ENCODE measurements at regions not wholly inside any gene's neighbourhood (a gene's known extent, or its start where the extent isn't known, plus 50 kb on each side); places are given as distances from the start of the nearest gene placed in this dataset.

DNA sequence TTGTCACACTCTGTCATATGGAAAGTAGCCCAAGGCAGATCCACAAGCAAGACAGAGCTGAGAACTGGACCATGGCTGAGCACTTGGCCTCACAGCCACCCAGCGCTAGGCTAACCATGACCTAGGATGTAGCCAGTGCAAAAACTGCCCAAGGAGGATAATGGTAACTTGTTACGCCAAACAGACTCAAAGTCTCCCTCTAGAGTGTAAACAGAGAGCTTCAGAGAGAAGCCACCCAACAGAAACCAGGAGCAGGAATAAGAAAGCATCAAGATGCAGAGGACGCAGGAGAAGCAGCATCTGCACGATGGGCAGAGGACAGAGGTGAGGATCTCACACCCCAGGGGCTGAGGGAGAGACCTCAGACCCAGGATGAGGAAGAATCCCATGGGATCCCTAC lies 97.9 kb downstream of the RCN1 start:
- intact Hi-C loops (cut with DNase I; ENCODE audit: low total_unique reads) (no loop called here), in situ Hi-C loops (cut with MboI; ENCODE audit: low sequenced_read_pairs in 4 of 4) (no loop called here)
- no peaks in the 10 kb centered on the region for H3K9me3 ChIP-seq
- TF ChIP-seq POLR2A (IDR thresholded peaks at IDR 0.05) = no peak
- TF ChIP-seq, protein P1, sequence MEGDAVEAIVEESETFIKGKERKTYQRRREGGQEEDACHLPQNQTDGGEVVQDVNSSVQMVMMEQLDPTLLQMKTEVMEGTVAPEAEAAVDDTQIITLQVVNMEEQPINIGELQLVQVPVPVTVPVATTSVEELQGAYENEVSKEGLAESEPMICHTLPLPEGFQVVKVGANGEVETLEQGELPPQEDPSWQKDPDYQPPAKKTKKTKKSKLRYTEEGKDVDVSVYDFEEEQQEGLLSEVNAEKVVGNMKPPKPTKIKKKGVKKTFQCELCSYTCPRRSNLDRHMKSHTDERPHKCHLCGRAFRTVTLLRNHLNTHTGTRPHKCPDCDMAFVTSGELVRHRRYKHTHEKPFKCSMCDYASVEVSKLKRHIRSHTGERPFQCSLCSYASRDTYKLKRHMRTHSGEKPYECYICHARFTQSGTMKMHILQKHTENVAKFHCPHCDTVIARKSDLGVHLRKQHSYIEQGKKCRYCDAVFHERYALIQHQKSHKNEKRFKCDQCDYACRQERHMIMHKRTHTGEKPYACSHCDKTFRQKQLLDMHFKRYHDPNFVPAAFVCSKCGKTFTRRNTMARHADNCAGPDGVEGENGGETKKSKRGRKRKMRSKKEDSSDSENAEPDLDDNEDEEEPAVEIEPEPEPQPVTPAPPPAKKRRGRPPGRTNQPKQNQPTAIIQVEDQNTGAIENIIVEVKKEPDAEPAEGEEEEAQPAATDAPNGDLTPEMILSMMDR (IDR thresholded peaks at IDR 0.05 in 4 of 5, conservative IDR thresholded peaks at IDR 0.05 in 1 of 5) = no peak
- H3K4me3 ChIP-seq = no peak overlapping the region
- DNase-seq (no peak), ATAC-seq (no peak)
- H3K4me1 ChIP-seq = no peaks in the 10 kb centered on the region
- no peak overlapping the region for H3K27ac ChIP-seq
- no peaks in the 10 kb centered on the region for H3K27me3 ChIP-seq
- no peaks in the 10 kb centered on the region for H3K36me3 ChIP-seq

DNA sequence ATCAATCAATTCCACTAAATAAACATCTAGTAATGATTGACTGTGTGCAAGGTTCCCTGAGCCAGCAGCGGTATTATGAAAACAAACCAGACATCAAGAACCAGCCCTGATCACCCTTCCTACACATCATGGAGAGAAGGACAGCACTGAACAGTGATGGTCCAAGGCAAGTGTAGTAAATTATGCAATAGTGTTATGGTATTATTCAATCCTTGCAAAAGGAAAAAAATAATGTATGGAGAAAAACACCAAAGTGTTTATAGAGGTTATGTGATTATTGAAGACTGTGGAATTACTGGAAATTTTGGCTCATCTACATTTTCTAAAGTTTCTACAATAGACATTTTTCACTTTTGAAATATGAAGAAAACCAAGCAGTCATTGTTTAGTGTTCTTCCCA lies 105.3 kb downstream of the RCN1 start:
- in situ Hi-C loops (cut with MboI; ENCODE audit: low sequenced_read_pairs in 4 of 4) (no loop called here), intact Hi-C loops (cut with DNase I; ENCODE audit: low total_unique reads) (no loop called here)
- no peak for TF ChIP-seq POLR2A (IDR thresholded peaks at IDR 0.05)
- TF ChIP-seq, protein P1 (IDR thresholded peaks at IDR 0.05 in 4 of 5, conservative IDR thresholded peaks at IDR 0.05 in 1 of 5) = no peak
- ATAC-seq (no peak), DNase-seq (no peak)
- no peaks in the 10 kb centered on the region for H3K36me3 ChIP-seq
- no peak overlapping the region for H3K4me3 ChIP-seq
- peaks cover 0 to 3% (median 0%) of the 10 kb centered on the region in 3 donors for H3K27me3 ChIP-seq
- no peak overlapping the region for H3K27ac ChIP-seq
- H3K4me1 ChIP-seq = no peaks in the 10 kb centered on the region
- H3K9me3 ChIP-seq = no peaks in the 10 kb centered on the region

DNA sequence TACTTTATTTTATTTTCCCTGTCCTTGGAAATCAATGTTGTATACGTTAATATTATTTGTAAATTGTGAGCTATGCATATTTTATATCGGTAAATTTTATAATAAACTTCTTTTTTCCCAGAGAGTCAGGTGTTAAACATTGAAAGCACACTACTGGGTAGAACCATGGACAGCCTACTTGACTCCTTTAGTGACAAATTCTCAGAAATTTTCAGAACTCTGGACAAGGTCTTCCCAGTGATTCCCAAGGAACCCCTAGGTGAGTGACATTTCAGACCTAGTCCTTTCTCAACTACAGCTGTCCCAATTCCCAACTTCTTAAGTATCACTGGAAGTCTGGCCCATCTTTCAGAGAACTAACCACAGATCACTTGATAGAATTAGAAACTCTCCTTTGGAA lies 107.2 kb downstream of the RCN1 start:
- DNase-seq = no peak
- H3K4me3 ChIP-seq = no peak overlapping the region
- intact Hi-C loops (cut with DNase I; ENCODE audit: low total_unique reads) (no loop called here), in situ Hi-C loops (cut with MboI; ENCODE audit: low sequenced_read_pairs in 4 of 4) (no loop called here)
- no peaks in the 10 kb centered on the region for H3K9me3 ChIP-seq
- H3K27ac ChIP-seq = no peak overlapping the region
- peaks cover 0 to 3% (median 0%) of the 10 kb centered on the region in 3 donors for H3K27me3 ChIP-seq
- H3K36me3 ChIP-seq = no peaks in the 10 kb centered on the region
- ATAC-seq = no peak
- TF ChIP-seq, protein P1 (IDR thresholded peaks at IDR 0.05 in 4 of 5, conservative IDR thresholded peaks at IDR 0.05 in 1 of 5) = no peak
- H3K4me1 ChIP-seq = no peaks in the 10 kb centered on the region

DNA sequence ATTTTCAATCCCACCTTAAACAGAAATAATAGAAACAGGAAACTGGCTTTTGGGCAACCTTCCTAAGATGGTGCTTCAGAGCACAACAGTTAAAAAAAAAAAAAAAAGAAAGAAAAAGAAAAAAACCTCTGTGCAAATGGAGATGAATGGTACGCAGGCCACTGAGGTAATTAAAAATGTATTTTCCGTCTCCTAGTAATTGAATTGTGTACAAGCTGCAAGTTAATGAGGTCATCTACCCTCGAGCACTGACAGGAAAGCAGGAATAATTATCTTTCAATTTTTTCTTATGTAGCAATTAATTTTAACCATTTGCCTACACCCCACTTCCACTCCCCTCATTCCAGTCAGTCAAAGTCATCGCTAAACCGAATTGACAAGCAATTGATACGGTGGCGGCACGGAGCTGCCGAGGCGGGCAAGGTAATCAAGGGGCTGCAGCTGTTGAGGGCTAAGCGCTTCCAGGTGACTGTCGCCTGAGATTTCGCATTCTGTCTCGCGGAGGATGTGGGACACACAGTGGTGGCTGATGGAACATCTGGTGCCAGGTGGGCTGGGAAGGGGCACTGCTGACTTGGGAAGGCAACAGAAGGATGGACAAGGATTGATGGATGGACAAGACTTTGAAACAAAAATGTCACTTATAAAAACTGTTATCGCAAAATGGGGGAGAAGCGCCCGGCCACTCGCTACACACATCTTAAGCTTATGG lies 109.4 kb downstream of the RCN1 start:
- Histone ChIP-seq H3K9me3 (no peaks in the 10 kb centered on the region), H3K4me1 (no peaks in the 10 kb centered on the region), H3K4me3 (no peak overlapping the region), H3K27me3 (no peaks in the 10 kb centered on the region), H3K36me3 (no peaks in the 10 kb centered on the region), H3K27ac (no peak overlapping the region)
- intact Hi-C loops (cut with DNase I; ENCODE audit: low total_unique reads) (no loop called here), in situ Hi-C loops (cut with MboI; ENCODE audit: low sequenced_read_pairs in 4 of 4) (no loop called here)
- no peak for ATAC-seq
- TF ChIP-seq POLR2A (IDR thresholded peaks at IDR 0.05) = no peak
- TF ChIP-seq, protein P1 (IDR thresholded peaks at IDR 0.05 in 4 of 5, conservative IDR thresholded peaks at IDR 0.05 in 1 of 5) = no peak
- no peak for DNase-seq

DNA sequence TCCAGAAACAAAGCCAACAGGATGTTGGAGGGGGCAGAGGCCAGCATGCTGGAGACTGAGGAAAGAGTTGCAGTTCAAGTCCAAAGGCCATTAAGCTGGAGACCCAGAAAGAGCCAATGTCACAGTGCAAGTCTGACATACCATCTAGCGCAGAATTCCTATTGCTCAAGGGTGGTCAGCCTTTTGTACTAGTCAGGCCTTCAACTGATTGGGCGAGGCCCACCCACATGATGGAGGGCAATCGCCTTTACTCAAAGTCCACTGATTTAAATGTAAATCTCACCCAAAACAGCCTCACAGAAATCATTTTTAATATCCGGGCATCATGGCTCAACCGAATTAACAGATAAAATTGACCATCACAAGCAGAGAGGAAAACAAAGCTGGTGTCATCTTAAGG lies 113.9 kb downstream of the RCN1 start:
- H3K4me3 ChIP-seq = no peak overlapping the region
- H3K27ac ChIP-seq = no peak overlapping the region
- H3K4me1 ChIP-seq = no peaks in the 10 kb centered on the region
- no peaks in the 10 kb centered on the region for H3K9me3 ChIP-seq
- in situ Hi-C loops (cut with MboI; ENCODE audit: low sequenced_read_pairs in 4 of 4) = no loop called here
- ATAC-seq = no peak
- intact Hi-C loops (cut with DNase I; ENCODE audit: low total_unique reads) = no loop called here
- no peak for DNase-seq
- TF ChIP-seq POLR2A (IDR thresholded peaks at IDR 0.05) = no peak
- TF ChIP-seq, protein P1 (IDR thresholded peaks at IDR 0.05 in 4 of 5, conservative IDR thresholded peaks at IDR 0.05 in 1 of 5) = no peak
- no peaks in the 10 kb centered on the region for H3K36me3 ChIP-seq
- peaks cover 0 to 4% (median 0%) of the 10 kb centered on the region in 3 donors for H3K27me3 ChIP-seq

All from gastrocnemius medialis (tissue), 4 donors.